ENCODE measurements at regions not wholly inside any gene's neighbourhood (a gene's known extent, or its start where the extent isn't known, plus 50 kb on each side); places are given as distances from the start of the nearest gene placed in this dataset.

GRCh38 chr3:39752751-39753150, 56.7 kb upstream of the MYRIP start:
- Histone ChIP-seq H3K27ac (peak overlapping the region; percentile 19 to 64 (median 59)), H3K4me3 (no peak overlapping the region), H3K27me3 (no peaks in the 10 kb centered on the region), H3K4me1 (peaks cover 0 to 44% (median 19%) of the 10 kb centered on the region in 4 donors), H3K36me3 (no peaks in the 10 kb centered on the region), H3K9me3 (no peaks in the 10 kb centered on the region)
- WGBS (ENCODE audit: insufficient coverage, low coverage, low lambda C conversion rate, missing lambda C conversion rate), result 89% methylated on average over 1 of the region's 1 CpG
- ATAC-seq (peak in 2 of 4 donors; percentile 6 to 24), DNase-seq (no peak)
- TF ChIP-seq, protein P1, sequence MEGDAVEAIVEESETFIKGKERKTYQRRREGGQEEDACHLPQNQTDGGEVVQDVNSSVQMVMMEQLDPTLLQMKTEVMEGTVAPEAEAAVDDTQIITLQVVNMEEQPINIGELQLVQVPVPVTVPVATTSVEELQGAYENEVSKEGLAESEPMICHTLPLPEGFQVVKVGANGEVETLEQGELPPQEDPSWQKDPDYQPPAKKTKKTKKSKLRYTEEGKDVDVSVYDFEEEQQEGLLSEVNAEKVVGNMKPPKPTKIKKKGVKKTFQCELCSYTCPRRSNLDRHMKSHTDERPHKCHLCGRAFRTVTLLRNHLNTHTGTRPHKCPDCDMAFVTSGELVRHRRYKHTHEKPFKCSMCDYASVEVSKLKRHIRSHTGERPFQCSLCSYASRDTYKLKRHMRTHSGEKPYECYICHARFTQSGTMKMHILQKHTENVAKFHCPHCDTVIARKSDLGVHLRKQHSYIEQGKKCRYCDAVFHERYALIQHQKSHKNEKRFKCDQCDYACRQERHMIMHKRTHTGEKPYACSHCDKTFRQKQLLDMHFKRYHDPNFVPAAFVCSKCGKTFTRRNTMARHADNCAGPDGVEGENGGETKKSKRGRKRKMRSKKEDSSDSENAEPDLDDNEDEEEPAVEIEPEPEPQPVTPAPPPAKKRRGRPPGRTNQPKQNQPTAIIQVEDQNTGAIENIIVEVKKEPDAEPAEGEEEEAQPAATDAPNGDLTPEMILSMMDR (IDR thresholded peaks at IDR 0.05), result no peak
- TF ChIP-seq POLR2A (IDR thresholded peaks at IDR 0.05), result no peak
- intact Hi-C loops (cut with DNase I), result no loop called here

GRCh38 chr3:39753391-39753790, 56.0 kb upstream of the MYRIP start:
- no peak overlapping the region for H3K27ac ChIP-seq
- H3K4me1 ChIP-seq, result peaks cover 0 to 37% (median 16%) of the 10 kb centered on the region in 4 donors
- H3K36me3 ChIP-seq, result no peaks in the 10 kb centered on the region
- WGBS (ENCODE audit: insufficient coverage, low coverage, low lambda C conversion rate, missing lambda C conversion rate), result 88% methylated on average over 1 of the region's 1 CpG
- no peak for ATAC-seq
- intact Hi-C loops (cut with DNase I), result no loop called here
- no peak for TF ChIP-seq POLR2A (IDR thresholded peaks at IDR 0.05)
- TF ChIP-seq, protein P1 (IDR thresholded peaks at IDR 0.05), result no peak
- no peaks in the 10 kb centered on the region for H3K27me3 ChIP-seq
- no peak for DNase-seq
- H3K4me3 ChIP-seq, result no peak overlapping the region
- H3K9me3 ChIP-seq, result no peaks in the 10 kb centered on the region

DNA sequence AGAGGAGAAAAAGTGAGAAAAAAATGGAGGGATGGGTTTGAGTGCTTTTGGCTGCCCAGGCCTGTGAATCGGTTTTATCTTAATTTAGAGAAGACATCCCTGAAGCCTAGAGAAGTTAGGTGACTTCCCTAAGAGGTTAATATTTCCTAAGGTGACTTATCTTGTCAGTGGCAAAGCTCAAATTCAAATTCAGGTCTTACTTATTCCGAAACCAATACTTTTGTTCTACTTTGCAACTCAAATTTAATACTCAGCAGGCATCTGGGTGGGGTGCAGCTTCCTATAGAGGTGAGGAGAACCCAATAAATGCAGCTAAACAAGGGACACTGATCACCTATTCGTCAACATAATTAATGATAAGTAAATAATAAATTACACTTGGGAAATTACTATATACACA, 54.9 kb upstream of the MYRIP start:
- ATAC-seq, result no peak
- Histone ChIP-seq H3K27ac (no peak overlapping the region), H3K4me3 (no peak overlapping the region), H3K36me3 (no peaks in the 10 kb centered on the region), H3K9me3 (no peaks in the 10 kb centered on the region), H3K4me1 (peaks cover 0 to 29% (median 12%) of the 10 kb centered on the region in 4 donors), H3K27me3 (no peaks in the 10 kb centered on the region)
- 70% methylated on average over 3 of the region's 3 CpGs for WGBS (ENCODE audit: insufficient coverage, low coverage, low lambda C conversion rate, missing lambda C conversion rate)
- intact Hi-C loops (cut with DNase I), result no loop called here
- TF ChIP-seq POLR2A (IDR thresholded peaks at IDR 0.05), result no peak
- TF ChIP-seq, protein P1 (IDR thresholded peaks at IDR 0.05), result no peak
- DNase-seq, result no peak

GRCh38 chr3:39755100-39755499, 54.3 kb upstream of the MYRIP start:
- intact Hi-C loops (cut with DNase I), result no loop called here
- H3K4me3 ChIP-seq, result no peak overlapping the region
- H3K4me1 ChIP-seq, result peaks cover 0 to 29% (median 12%) of the 10 kb centered on the region in 4 donors
- no peaks in the 10 kb centered on the region for H3K27me3 ChIP-seq
- H3K9me3 ChIP-seq, result no peaks in the 10 kb centered on the region
- DNase-seq (no peak), ATAC-seq (no peak)
- H3K27ac ChIP-seq, result no peak overlapping the region
- 50% methylated on average over 1 of the region's 1 CpG for WGBS (ENCODE audit: insufficient coverage, low coverage, low lambda C conversion rate, missing lambda C conversion rate)
- TF ChIP-seq, protein P1 (IDR thresholded peaks at IDR 0.05), result no peak
- no peaks in the 10 kb centered on the region for H3K36me3 ChIP-seq

GRCh38 chr3:39757307-39757706, 52.1 kb upstream of the MYRIP start:
- intact Hi-C loops (cut with DNase I), result no loop called here
- Histone ChIP-seq H3K4me3 (no peak overlapping the region), H3K27me3 (no peaks in the 10 kb centered on the region), H3K4me1 (peaks cover 0 to 9% (median 4%) of the 10 kb centered on the region in 4 donors), H3K36me3 (no peaks in the 10 kb centered on the region), H3K27ac (no peak overlapping the region), H3K9me3 (no peaks in the 10 kb centered on the region)
- peak in 3 of 4 donors; percentile 39 to 72 (median 63) for ATAC-seq
- TF ChIP-seq POLR2A (IDR thresholded peaks at IDR 0.05), result no peak
- TF ChIP-seq, protein P1 (IDR thresholded peaks at IDR 0.05), result no peak
- WGBS (ENCODE audit: insufficient coverage, low coverage, low lambda C conversion rate, missing lambda C conversion rate), result 40% methylated on average over 2 of the region's 2 CpGs
- DNase-seq, result no peak
